Daoy (cell line): ENCODE measurements at regions not wholly inside any gene's neighbourhood (a gene's known extent, or its start where the extent isn't known, plus 50 kb on each side); places are given as distances from the start of the nearest gene placed in this dataset.
A peak's percentile ranks its signal among the peaks of the same experiment; 100 is the strongest.

Experiments used
- DNase-seq: peaks from one replicate; pipeline ENCODE4 v3.0.0-alpha.2; 2015; ENCODE audit warnings: low read depth

GRCh38 chr12:24226745-24227350 is 277.4 kb upstream of the SOX5 start:
- peak; percentile 71 for DNase-seq

- DNase-seq = no peak
Observed at GRCh38 chr12:24224401-24224800, 274.9 kb upstream of the SOX5 start.

- DNase-seq = no peak
Observed at GRCh38 chr12:24223926-24224325, 274.5 kb upstream of the SOX5 start.

- DNase-seq = no peak
Observed at GRCh38 chr12:24222968-24223367, 273.5 kb upstream of the SOX5 start.

GRCh38 chr12:24212496-24212895 is 263.0 kb upstream of the SOX5 start:
- no peak for DNase-seq

GRCh38 chr12:24206621-24207020 is 257.2 kb upstream of the SOX5 start:
- DNase-seq = no peak

GRCh38 chr12:24201258-24201970 is 251.9 kb upstream of the SOX5 start:
- peak; percentile 27 for DNase-seq

- DNase-seq = no peak
Observed at GRCh38 chr12:24200010-24200409, 250.5 kb upstream of the SOX5 start.

- DNase-seq = peak; percentile 48
Observed at GRCh38 chr12:24198936-24199671, 249.6 kb upstream of the SOX5 start.

GRCh38 chr12:24198070-24198469 is 248.6 kb upstream of the SOX5 start:
- peak; percentile 39 for DNase-seq

- DNase-seq = no peak
Observed at GRCh38 chr12:24197532-24197931, 248.1 kb upstream of the SOX5 start.

GRCh38 chr12:24195063-24195462 is 245.6 kb upstream of the SOX5 start:
- no peak for DNase-seq

- no peak for DNase-seq
Observed at GRCh38 chr12:24191117-24191516, 241.6 kb upstream of the SOX5 start.

- DNase-seq = no peak
Observed at GRCh38 chr12:24185782-24186181, 236.3 kb upstream of the SOX5 start.

- no peak for DNase-seq
Observed at GRCh38 chr12:24177889-24178288, 228.4 kb upstream of the SOX5 start.

GRCh38 chr12:24175929-24176328 is 226.5 kb upstream of the SOX5 start:
- DNase-seq = no peak

- DNase-seq = no peak
Observed at GRCh38 chr12:24175284-24175683, 225.8 kb upstream of the SOX5 start.

GRCh38 chr12:24173067-24173466 is 223.6 kb upstream of the SOX5 start:
- DNase-seq = no peak

GRCh38 chr12:24172773-24173066 is 223.2 kb upstream of the SOX5 start:
- no peak for DNase-seq

- DNase-seq = no peak
Observed at GRCh38 chr12:24172031-24172772, 222.7 kb upstream of the SOX5 start.

- no peak for DNase-seq
Observed at GRCh38 chr12:24155042-24155441, 205.6 kb upstream of the SOX5 start.

GRCh38 chr12:24153079-24153478 is 203.6 kb upstream of the SOX5 start:
- no peak for DNase-seq

- DNase-seq = no peak
Observed at GRCh38 chr12:24152270-24152669, 202.8 kb upstream of the SOX5 start.
